Nephron progenitor cell (in vitro differentiated cells): ENCODE measurements at regions not wholly inside any gene's neighbourhood (a gene's known extent, or its start where the extent isn't known, plus 50 kb on each side); places are given as distances from the start of the nearest gene placed in this dataset.
A peak's percentile ranks its signal among the peaks of the same experiment; 100 is the strongest.

Experiments
- DNase-seq: peaks from one replicate; pipeline ENCODE4 v3.0.0; 2021
- H3K27ac Mint-ChIP-seq: 2 replicates; pipeline ENCODE4 v1.8.0; 2021; ENCODE audit warnings: mild to moderate bottlenecking, moderate library complexity, mixed read lengths
- H3K27me3 Mint-ChIP-seq: 2 replicates; pipeline ENCODE4 v1.8.0; 2021; ENCODE audit warnings: mild to moderate bottlenecking, low read depth, mixed read lengths; ENCODE audit not compliant: poor library complexity
- H3K36me3 Mint-ChIP-seq: 2 replicates; pipeline ENCODE4 v1.8.0; 2021; ENCODE audit warnings: low read depth, mixed read lengths
- H3K4me1 Mint-ChIP-seq: 2 replicates; pipeline ENCODE4 v1.8.0; 2021; ENCODE audit warnings: mixed read lengths
- H3K4me3 Mint-ChIP-seq: 2 replicates; pipeline ENCODE4 v1.8.0; 2021; ENCODE audit warnings: mild to moderate bottlenecking, moderate library complexity, mixed read lengths
- H3K9me3 Mint-ChIP-seq: 2 replicates; pipeline ENCODE4 v1.8.0; 2021; ENCODE audit warnings: mild to moderate bottlenecking, moderate library complexity, mixed read lengths
- CTCF ChIP-seq: fragments of 200-600 bp; sonication (generic); IDR thresholded peaks from 2 replicates; pipeline ENCODE4 v1.5.0; 2021; ENCODE audit warnings: antibody characterized with exemption

GRCh38 chr12:126843915-126844669 lies 1422.9 kb upstream of the TMEM132C start:
- Mint-ChIP-seq H3K4me1 (no peaks in the 10 kb centered on the region), H3K27me3 (peaks cover 11% of the 10 kb centered on the region), H3K9me3 (peaks cover 3% of the 10 kb centered on the region), H3K36me3 (no peaks in the 10 kb centered on the region), H3K27ac (peak overlapping the region; percentile 44), H3K4me3 (no peak overlapping the region)
- DNase-seq = no peak
- TF ChIP-seq CTCF = no peak

- DNase-seq = no peak
- Mint-ChIP-seq H3K4me1 (no peaks in the 10 kb centered on the region), H3K27me3 (peaks cover 4% of the 10 kb centered on the region), H3K4me3 (no peak overlapping the region), H3K36me3 (no peaks in the 10 kb centered on the region), H3K9me3 (peaks cover 3% of the 10 kb centered on the region), H3K27ac (no peak overlapping the region)
- TF ChIP-seq CTCF = no peak
Observed at GRCh38 chr12:126847005-126847629, 1419.9 kb upstream of the TMEM132C start.

GRCh38 chr12:126855768-126856167 lies 1411.2 kb upstream of the TMEM132C start:
- DNase-seq = no peak
- Mint-ChIP-seq H3K27me3 (peaks cover 14% of the 10 kb centered on the region), H3K9me3 (peaks cover 3% of the 10 kb centered on the region), H3K4me3 (no peak overlapping the region), H3K27ac (no peak overlapping the region), H3K36me3 (no peaks in the 10 kb centered on the region), H3K4me1 (no peaks in the 10 kb centered on the region)
- TF ChIP-seq CTCF = no peak

- DNase-seq = no peak
- Mint-ChIP-seq H3K27ac (no peak overlapping the region), H3K27me3 (peaks cover 13% of the 10 kb centered on the region), H3K36me3 (no peaks in the 10 kb centered on the region), H3K9me3 (peaks cover 3% of the 10 kb centered on the region), H3K4me1 (no peaks in the 10 kb centered on the region), H3K4me3 (no peak overlapping the region)
- TF ChIP-seq CTCF = no peak
Observed at GRCh38 chr12:126856958-126857357, 1410.0 kb upstream of the TMEM132C start.

- peaks cover 13% of the 10 kb centered on the region for H3K27me3 Mint-ChIP-seq
- no peak overlapping the region for H3K4me3 Mint-ChIP-seq
- no peak for DNase-seq
- no peak for TF ChIP-seq CTCF
- no peak overlapping the region for H3K27ac Mint-ChIP-seq
- no peaks in the 10 kb centered on the region for H3K4me1 Mint-ChIP-seq
- H3K36me3 Mint-ChIP-seq = no peaks in the 10 kb centered on the region
- H3K9me3 Mint-ChIP-seq = peaks cover 3% of the 10 kb centered on the region
Observed at GRCh38 chr12:126858560-126858959, 1408.4 kb upstream of the TMEM132C start.

- DNase-seq = no peak
- Mint-ChIP-seq H3K4me1 (no peaks in the 10 kb centered on the region), H3K9me3 (peaks cover 3% of the 10 kb centered on the region), H3K36me3 (no peaks in the 10 kb centered on the region), H3K27ac (no peak overlapping the region), H3K4me3 (no peak overlapping the region), H3K27me3 (peaks cover 14% of the 10 kb centered on the region)
- no peak for TF ChIP-seq CTCF
Observed at GRCh38 chr12:126860210-126860609, 1406.8 kb upstream of the TMEM132C start.
